ENCODE measurements at regions not wholly inside any gene's neighbourhood (a gene's known extent, or its start where the extent isn't known, plus 50 kb on each side); places are given as distances from the start of the nearest gene placed in this dataset.

GRCh38 chr2:7119132-7119835 lies 202.1 kb downstream of the RNF144A start:
- peak; percentile 58 for DNase-seq
- no peak overlapping the region for H3K4me3 ChIP-seq (ENCODE audit: insufficient read depth, low read depth, low read length)
- H3K27me3 ChIP-seq (ENCODE audit: control insufficient read depth, insufficient read depth, low read length): no peaks in the 10 kb centered on the region
- H3K36me3 ChIP-seq (replicated peaks; ENCODE audit: control insufficient read depth, insufficient read depth, low read length): no peaks in the 10 kb centered on the region

- H3K27me3 ChIP-seq (ENCODE audit: control insufficient read depth, insufficient read depth, low read length): no peaks in the 10 kb centered on the region
- no peaks in the 10 kb centered on the region for H3K36me3 ChIP-seq (replicated peaks; ENCODE audit: control insufficient read depth, insufficient read depth, low read length)
- H3K4me3 ChIP-seq (ENCODE audit: insufficient read depth, low read depth, low read length): no peak overlapping the region
- no peak for DNase-seq
Measured at GRCh38 chr2:7121851-7122250, 204.6 kb downstream of the RNF144A start.

- Histone ChIP-seq H3K27me3 (ENCODE audit: control insufficient read depth, insufficient read depth, low read length) (no peaks in the 10 kb centered on the region), H3K4me3 (ENCODE audit: insufficient read depth, low read depth, low read length) (no peak overlapping the region)
- DNase-seq: no peak
Measured at GRCh38 chr2:7127156-7127555, 209.9 kb downstream of the RNF144A start.

GRCh38 chr2:7127687-7128086 lies 210.5 kb downstream of the RNF144A start:
- Histone ChIP-seq H3K4me3 (ENCODE audit: insufficient read depth, low read depth, low read length) (no peak overlapping the region), H3K36me3 (replicated peaks; ENCODE audit: control insufficient read depth, insufficient read depth, low read length) (no peaks in the 10 kb centered on the region), H3K27me3 (ENCODE audit: control insufficient read depth, insufficient read depth, low read length) (no peaks in the 10 kb centered on the region)
- DNase-seq: no peak

More at GRCh38 chr2:7127156-7127555, 209.9 kb downstream of the RNF144A start:
- no peaks in the 10 kb centered on the region for H3K36me3 ChIP-seq (replicated peaks; ENCODE audit: control insufficient read depth, insufficient read depth, low read length)

- Histone ChIP-seq H3K36me3 (replicated peaks; ENCODE audit: control insufficient read depth, insufficient read depth, low read length) (no peaks in the 10 kb centered on the region), H3K27me3 (ENCODE audit: control insufficient read depth, insufficient read depth, low read length) (no peaks in the 10 kb centered on the region), H3K4me3 (ENCODE audit: insufficient read depth, low read depth, low read length) (no peak overlapping the region)
- DNase-seq: no peak
Measured at GRCh38 chr2:7131261-7131660, 214.0 kb downstream of the RNF144A start.

GRCh38 chr2:7132753-7133152 lies 215.5 kb downstream of the RNF144A start:
- Histone ChIP-seq H3K36me3 (replicated peaks; ENCODE audit: control insufficient read depth, insufficient read depth, low read length) (no peaks in the 10 kb centered on the region), H3K4me3 (ENCODE audit: insufficient read depth, low read depth, low read length) (no peak overlapping the region), H3K27me3 (ENCODE audit: control insufficient read depth, insufficient read depth, low read length) (no peaks in the 10 kb centered on the region)
- no peak for DNase-seq

GRCh38 chr2:7133521-7133920 lies 216.3 kb downstream of the RNF144A start:
- DNase-seq: no peak

GRCh38 chr2:7140306-7140705 lies 223.1 kb downstream of the RNF144A start:
- no peaks in the 10 kb centered on the region for H3K36me3 ChIP-seq (replicated peaks; ENCODE audit: control insufficient read depth, insufficient read depth, low read length)
- no peaks in the 10 kb centered on the region for H3K27me3 ChIP-seq (ENCODE audit: control insufficient read depth, insufficient read depth, low read length)
- no peak for DNase-seq
- no peak overlapping the region for H3K4me3 ChIP-seq (ENCODE audit: insufficient read depth, low read depth, low read length)

More at GRCh38 chr2:7133521-7133920, 216.3 kb downstream of the RNF144A start:
- no peaks in the 10 kb centered on the region for H3K27me3 ChIP-seq (ENCODE audit: control insufficient read depth, insufficient read depth, low read length)
- no peak overlapping the region for H3K4me3 ChIP-seq (ENCODE audit: insufficient read depth, low read depth, low read length)
- no peaks in the 10 kb centered on the region for H3K36me3 ChIP-seq (replicated peaks; ENCODE audit: control insufficient read depth, insufficient read depth, low read length)

GRCh38 chr2:7145707-7146106 lies 228.5 kb downstream of the RNF144A start:
- Histone ChIP-seq H3K36me3 (replicated peaks; ENCODE audit: control insufficient read depth, insufficient read depth, low read length) (no peaks in the 10 kb centered on the region), H3K4me3 (ENCODE audit: insufficient read depth, low read depth, low read length) (no peak overlapping the region), H3K27me3 (ENCODE audit: control insufficient read depth, insufficient read depth, low read length) (no peaks in the 10 kb centered on the region)
- no peak for DNase-seq

- H3K27me3 ChIP-seq (ENCODE audit: control insufficient read depth, insufficient read depth, low read length): no peaks in the 10 kb centered on the region
- no peak overlapping the region for H3K4me3 ChIP-seq (ENCODE audit: insufficient read depth, low read depth, low read length)
- DNase-seq: no peak
- H3K36me3 ChIP-seq (replicated peaks; ENCODE audit: control insufficient read depth, insufficient read depth, low read length): no peaks in the 10 kb centered on the region
Measured at GRCh38 chr2:7146151-7146550, 228.9 kb downstream of the RNF144A start.

- H3K4me3 ChIP-seq (ENCODE audit: insufficient read depth, low read depth, low read length): no peak overlapping the region
- no peaks in the 10 kb centered on the region for H3K27me3 ChIP-seq (ENCODE audit: control insufficient read depth, insufficient read depth, low read length)
- no peaks in the 10 kb centered on the region for H3K36me3 ChIP-seq (replicated peaks; ENCODE audit: control insufficient read depth, insufficient read depth, low read length)
- DNase-seq: no peak
Measured at GRCh38 chr2:7154656-7155055, 237.4 kb downstream of the RNF144A start.

GRCh38 chr2:7161501-7161900 lies 244.3 kb downstream of the RNF144A start:
- no peaks in the 10 kb centered on the region for H3K27me3 ChIP-seq (ENCODE audit: control insufficient read depth, insufficient read depth, low read length)
- H3K4me3 ChIP-seq (ENCODE audit: insufficient read depth, low read depth, low read length): no peak overlapping the region
- no peak for DNase-seq
- H3K36me3 ChIP-seq (replicated peaks; ENCODE audit: control insufficient read depth, insufficient read depth, low read length): no peaks in the 10 kb centered on the region

GRCh38 chr2:7165736-7166135 lies 248.5 kb downstream of the RNF144A start:
- no peak for DNase-seq
- no peaks in the 10 kb centered on the region for H3K36me3 ChIP-seq (replicated peaks; ENCODE audit: control insufficient read depth, insufficient read depth, low read length)
- H3K27me3 ChIP-seq (ENCODE audit: control insufficient read depth, insufficient read depth, low read length): no peaks in the 10 kb centered on the region
- no peak overlapping the region for H3K4me3 ChIP-seq (ENCODE audit: insufficient read depth, low read depth, low read length)

GRCh38 chr2:7167801-7168411 lies 250.7 kb downstream of the RNF144A start:
- Histone ChIP-seq H3K4me3 (ENCODE audit: insufficient read depth, low read depth, low read length) (no peak overlapping the region), H3K36me3 (replicated peaks; ENCODE audit: control insufficient read depth, insufficient read depth, low read length) (no peaks in the 10 kb centered on the region), H3K27me3 (ENCODE audit: control insufficient read depth, insufficient read depth, low read length) (no peaks in the 10 kb centered on the region)
- no peak for DNase-seq

- no peaks in the 10 kb centered on the region for H3K27me3 ChIP-seq (ENCODE audit: control insufficient read depth, insufficient read depth, low read length)
- H3K36me3 ChIP-seq (replicated peaks; ENCODE audit: control insufficient read depth, insufficient read depth, low read length): no peaks in the 10 kb centered on the region
- no peak for DNase-seq
- no peak overlapping the region for H3K4me3 ChIP-seq (ENCODE audit: insufficient read depth, low read depth, low read length)
Measured at GRCh38 chr2:7169593-7169992, 252.4 kb downstream of the RNF144A start.
